GM23248 (cell line): ENCODE measurements at regions not wholly inside any gene's neighbourhood (a gene's known extent, or its start where the extent isn't known, plus 50 kb on each side); places are given as distances from the start of the nearest gene placed in this dataset.

Experiments
- EZH2 ChIP-seq: fragments of 200-600 bp; sonication (generic); IDR thresholded peaks from 2 replicates; pipeline ENCODE4 v1.6.1; 2018; ENCODE audit warnings: antibody characterized with exemption, mild to moderate bottlenecking; ENCODE audit not compliant: insufficient read depth, poor library complexity, severe bottlenecking
- EZH2phosphoT487 ChIP-seq: fragments of 200-600 bp; sonication (generic); IDR thresholded peaks from 2 replicates; pipeline ENCODE4 v1.6.1; 2018; ENCODE audit warnings: antibody characterized with exemption, moderate library complexity, mild to moderate bottlenecking, low read depth; ENCODE audit not compliant: insufficient read depth

GRCh38 chr2:239806276-239806675 is 218.9 kb downstream of the NDUFA10 start:
- TF ChIP-seq EZH2 = no peak
- no peak for TF ChIP-seq EZH2phosphoT487
